ENCODE measurements at regions not wholly inside any gene's neighbourhood (a gene's known extent, or its start where the extent isn't known, plus 50 kb on each side); places are given as distances from the start of the nearest gene placed in this dataset.

DNA sequence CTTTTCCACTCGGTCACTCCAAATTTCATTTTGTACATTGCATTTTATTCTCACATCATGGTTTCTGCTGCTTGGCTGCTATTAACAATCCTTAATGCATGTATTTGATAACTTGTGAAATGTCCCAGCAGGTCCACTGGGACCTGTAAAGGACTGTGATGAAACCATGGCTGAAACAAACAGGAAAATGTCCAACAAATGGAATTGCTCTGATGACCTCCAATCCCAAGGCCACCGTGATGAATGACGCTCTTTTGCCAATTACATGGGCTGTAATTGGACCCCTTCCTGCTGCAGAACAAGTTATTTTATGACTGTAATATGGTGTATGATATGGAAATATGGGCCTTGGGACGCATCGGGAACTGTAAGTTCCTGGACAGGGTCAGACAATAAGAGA lies 224.2 kb upstream of the CXCR4 start:
- H4K20me1 ChIP-seq (ENCODE audit: insufficient read depth): no peaks in the 10 kb centered on the region
- no TSS peak for BruUV-seq (replicated peaks)
- CTCF ChIA-PET: no interaction called here
- no peaks in the 10 kb centered on the region for H3F3A ChIP-seq (ENCODE audit: insufficient read depth, low read depth)
- no peak overlapping the region for H3K4me2 ChIP-seq
- H3K79me2 ChIP-seq (ENCODE audit: low read depth): no peaks in the 10 kb centered on the region
- no peaks in the 10 kb centered on the region for H3K4me1 ChIP-seq (replicated peaks; ENCODE audit: insufficient read depth)
- no peaks in the 10 kb centered on the region for H3K36me3 ChIP-seq (ENCODE audit: low read depth)
- DNase-seq: no peak
- no peaks in the 10 kb centered on the region for H3K9me3 ChIP-seq (ENCODE audit: insufficient read depth, low read depth)
- no peak overlapping the region for H3K27ac ChIP-seq
- H3K27me3 ChIP-seq (ENCODE audit: insufficient read depth, low read depth): no peaks in the 10 kb centered on the region
- H2AFZ ChIP-seq: no peak overlapping the region
- TF ChIP-seq, protein P1, sequence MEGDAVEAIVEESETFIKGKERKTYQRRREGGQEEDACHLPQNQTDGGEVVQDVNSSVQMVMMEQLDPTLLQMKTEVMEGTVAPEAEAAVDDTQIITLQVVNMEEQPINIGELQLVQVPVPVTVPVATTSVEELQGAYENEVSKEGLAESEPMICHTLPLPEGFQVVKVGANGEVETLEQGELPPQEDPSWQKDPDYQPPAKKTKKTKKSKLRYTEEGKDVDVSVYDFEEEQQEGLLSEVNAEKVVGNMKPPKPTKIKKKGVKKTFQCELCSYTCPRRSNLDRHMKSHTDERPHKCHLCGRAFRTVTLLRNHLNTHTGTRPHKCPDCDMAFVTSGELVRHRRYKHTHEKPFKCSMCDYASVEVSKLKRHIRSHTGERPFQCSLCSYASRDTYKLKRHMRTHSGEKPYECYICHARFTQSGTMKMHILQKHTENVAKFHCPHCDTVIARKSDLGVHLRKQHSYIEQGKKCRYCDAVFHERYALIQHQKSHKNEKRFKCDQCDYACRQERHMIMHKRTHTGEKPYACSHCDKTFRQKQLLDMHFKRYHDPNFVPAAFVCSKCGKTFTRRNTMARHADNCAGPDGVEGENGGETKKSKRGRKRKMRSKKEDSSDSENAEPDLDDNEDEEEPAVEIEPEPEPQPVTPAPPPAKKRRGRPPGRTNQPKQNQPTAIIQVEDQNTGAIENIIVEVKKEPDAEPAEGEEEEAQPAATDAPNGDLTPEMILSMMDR (conservative IDR thresholded peaks at IDR 0.05): no peak
- H3K9me2 ChIP-seq (ENCODE audit: insufficient read depth): no peaks in the 10 kb centered on the region
- POLR2A ChIA-PET (ENCODE audit: unreplicated experiment): no interaction called here
- intact Hi-C loops (cut with micrococcal nuclease; ENCODE audit: unreplicated experiment): no loop called here
- H3K4me3 ChIP-seq: no peak overlapping the region

- no peaks in the 10 kb centered on the region for H3F3A ChIP-seq (ENCODE audit: insufficient read depth, low read depth)
- H3K9me3 ChIP-seq (ENCODE audit: insufficient read depth, low read depth): no peaks in the 10 kb centered on the region
- H3K79me2 ChIP-seq (ENCODE audit: low read depth): no peaks in the 10 kb centered on the region
- no peaks in the 10 kb centered on the region for H3K27me3 ChIP-seq (ENCODE audit: insufficient read depth, low read depth)
- H3K4me3 ChIP-seq: no peak overlapping the region
- TF ChIP-seq, protein P1 (conservative IDR thresholded peaks at IDR 0.05): no peak
- no peak for DNase-seq
- ChIA-PET POLR2A (ENCODE audit: unreplicated experiment) (no interaction called here), CTCF (interaction anchor here (0.5 kb wide), 1 partner anchor 95 kb away, joined by 3 read pairs; no protein-coding TSS in a partner anchor)
- no peak overlapping the region for H3K27ac ChIP-seq
- no peaks in the 10 kb centered on the region for H3K4me1 ChIP-seq (replicated peaks; ENCODE audit: insufficient read depth)
- no peaks in the 10 kb centered on the region for H3K9me2 ChIP-seq (ENCODE audit: insufficient read depth)
- no peak overlapping the region for H3K4me2 ChIP-seq
- no peaks in the 10 kb centered on the region for H3K36me3 ChIP-seq (ENCODE audit: low read depth)
- no TSS peak for BruUV-seq (replicated peaks)
- no peaks in the 10 kb centered on the region for H4K20me1 ChIP-seq (ENCODE audit: insufficient read depth)
- H2AFZ ChIP-seq: no peak overlapping the region
- intact Hi-C loops (cut with micrococcal nuclease; ENCODE audit: unreplicated experiment): no loop called here
Measured at GRCh38 chr2:136334967-136335366, 217.0 kb upstream of the CXCR4 start.

DNA sequence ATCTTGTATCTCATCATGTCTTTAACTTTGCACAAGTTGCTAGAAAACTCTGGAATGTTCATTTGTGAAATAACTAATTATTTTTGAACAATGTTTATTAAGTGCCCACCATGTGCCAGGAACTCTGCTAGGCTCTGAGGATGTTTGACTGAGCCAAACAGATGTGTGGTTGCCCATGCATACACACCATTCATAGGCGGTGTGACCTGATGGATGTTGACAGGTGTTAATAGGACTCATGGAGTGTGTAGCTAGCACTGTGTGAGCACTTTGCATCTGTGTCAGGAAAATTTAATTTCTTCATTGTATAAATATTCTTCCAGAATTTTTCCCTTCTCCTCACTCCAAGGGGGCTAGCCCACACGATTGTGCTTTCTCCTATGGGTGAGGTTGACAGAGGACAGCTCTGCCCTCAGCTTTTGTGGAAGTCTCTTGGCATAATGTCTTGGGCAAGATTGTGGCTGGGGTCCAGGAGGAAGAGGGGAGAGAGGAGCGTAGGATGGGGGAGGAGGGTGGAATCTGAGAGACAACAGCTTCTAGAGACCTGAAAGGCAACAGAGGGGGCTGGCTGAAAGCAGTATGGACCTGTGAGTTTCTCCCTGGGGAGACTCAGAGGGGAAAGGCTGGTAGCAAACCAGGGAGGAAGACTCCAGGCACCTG lies 214.6 kb upstream of the CXCR4 start:
- H3K9me3 ChIP-seq (ENCODE audit: insufficient read depth, low read depth): no peaks in the 10 kb centered on the region
- H4K20me1 ChIP-seq (ENCODE audit: insufficient read depth): no peaks in the 10 kb centered on the region
- H3K9me2 ChIP-seq (ENCODE audit: insufficient read depth): no peaks in the 10 kb centered on the region
- no peak overlapping the region for H3K27ac ChIP-seq
- BruUV-seq (replicated peaks): no TSS peak
- no peaks in the 10 kb centered on the region for H3F3A ChIP-seq (ENCODE audit: insufficient read depth, low read depth)
- H3K27me3 ChIP-seq (ENCODE audit: insufficient read depth, low read depth): no peaks in the 10 kb centered on the region
- CTCF ChIA-PET: no interaction called here
- no peak overlapping the region for H3K4me3 ChIP-seq
- H3K79me2 ChIP-seq (ENCODE audit: low read depth): no peaks in the 10 kb centered on the region
- POLR2A ChIA-PET (ENCODE audit: unreplicated experiment): no interaction called here
- TF ChIP-seq, protein P1 (conservative IDR thresholded peaks at IDR 0.05): no peak
- TF ChIP-seq EZH2 (IDR thresholded peaks at IDR 0.05; ENCODE audit: low read depth): no peak
- H3K36me3 ChIP-seq (ENCODE audit: low read depth): no peaks in the 10 kb centered on the region
- no peak overlapping the region for H2AFZ ChIP-seq
- H3K4me1 ChIP-seq (replicated peaks; ENCODE audit: insufficient read depth): 0 out of 2 replicates have a peak, but pooled peaks cover under 1% of the 10 kb centered on the region
- intact Hi-C loops (cut with micrococcal nuclease; ENCODE audit: unreplicated experiment): no loop called here
- H3K4me2 ChIP-seq: no peak overlapping the region
- DNase-seq: no peak
